Tibial artery (tissue), 4 donors: ENCODE measurements at regions not wholly inside any gene's neighbourhood (a gene's known extent, or its start where the extent isn't known, plus 50 kb on each side); places are given as distances from the start of the nearest gene placed in this dataset.

ENCODE experiments used
- DNase-seq, 2 donors: peaks; one replicate each; pipeline ENCODE4 v3.0.0-alpha.2; 2019
- H3K27ac ChIP-seq, 2 donors: fragments of 200-600 bp; sonication (generic) in 1 of 2; 1 replicate in 1 of 2; 2 replicates in 1 of 2; pipeline ENCODE4 v1.5.1; 2018 to 2019; ENCODE audit warnings: mild to moderate bottlenecking in 1 of 2
- H3K27me3 ChIP-seq, 2 donors: fragments of 200-600 bp; sonication (generic) in 1 of 2; one replicate each; pipeline versions ENCODE4 v1.5.1 to v1.6.0; 2016 to 2019
- H3K36me3 ChIP-seq, 3 donors: fragments of 200-600 bp; sonication (generic) in 2 of 3; one replicate each; pipeline ENCODE4 v1.5.1; 2016 to 2019; ENCODE audit warnings: mild to moderate bottlenecking in 2 of 3
- H3K4me1 ChIP-seq, 4 donors: fragments of 200-600 bp; sonication (generic) in 2 of 4; 1 replicate in 3 of 4; 2 replicates in 1 of 4; pipeline ENCODE4 v1.5.1; 2016 to 2019
- H3K4me3 ChIP-seq, 2 donors: fragments of 200-600 bp; sonication (generic) in 1 of 2; 1 replicate in 1 of 2; 2 replicates in 1 of 2; pipeline ENCODE4 v1.5.1; 2018 to 2019; ENCODE audit warnings: mild to moderate bottlenecking in 2 of 2
- H3K9me3 ChIP-seq, 3 donors: fragments of 200-600 bp; sonication (generic) in 1 of 3; one replicate each; pipeline ENCODE4 v1.5.1; 2016 to 2019
- CTCF ChIP-seq, 2 experiments: fragments of 200-600 bp in 1 of 2; fragments of 450-650 bp in 1 of 2; IDR thresholded peaks; one replicate each; pipeline ENCODE4 v1.5.1; 2017 to 2019; ENCODE audit warnings: antibody characterized with exemption in 2 of 2, mild to moderate bottlenecking in 1 of 2, moderate library complexity in 1 of 2
- intact Hi-C: fragments of 100-400 bp; cut with DNase I; formaldehyde crosslinking; loops from one replicate; pipeline ENCODE4 v1.15.0; 2023; ENCODE audit warnings: low total_unique reads

DNA sequence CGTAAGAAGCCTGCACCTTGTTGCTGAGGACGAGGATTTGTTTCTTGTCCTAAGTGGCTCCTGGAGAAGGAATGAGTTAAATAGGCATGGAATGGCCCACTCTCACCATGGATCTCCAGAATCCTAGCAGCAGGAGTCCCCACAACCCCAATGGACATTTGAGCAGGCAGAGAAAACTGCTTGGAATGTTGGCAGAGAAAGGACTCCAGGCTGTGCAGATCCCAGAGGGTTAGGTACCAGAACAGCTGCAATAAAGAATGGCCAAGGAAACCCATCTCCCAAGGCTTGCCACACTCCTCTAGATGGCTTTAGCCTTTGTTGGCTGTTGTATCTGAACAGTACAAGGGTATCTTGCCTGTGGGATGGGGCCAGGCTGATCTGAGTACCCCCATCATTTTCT is 1415.7 kb upstream of the ADGRB3 start:
- no peak for DNase-seq
- no peak overlapping the region for H3K27ac ChIP-seq
- no peaks in the 10 kb centered on the region for H3K36me3 ChIP-seq
- no peaks in the 10 kb centered on the region for H3K4me1 ChIP-seq
- no peak overlapping the region for H3K4me3 ChIP-seq
- H3K27me3 ChIP-seq, result no peaks in the 10 kb centered on the region
- no peaks in the 10 kb centered on the region for H3K9me3 ChIP-seq
- intact Hi-C loops, result no loop called here
- no peak for TF ChIP-seq CTCF (IDR thresholded peaks at IDR 0.05)

DNA sequence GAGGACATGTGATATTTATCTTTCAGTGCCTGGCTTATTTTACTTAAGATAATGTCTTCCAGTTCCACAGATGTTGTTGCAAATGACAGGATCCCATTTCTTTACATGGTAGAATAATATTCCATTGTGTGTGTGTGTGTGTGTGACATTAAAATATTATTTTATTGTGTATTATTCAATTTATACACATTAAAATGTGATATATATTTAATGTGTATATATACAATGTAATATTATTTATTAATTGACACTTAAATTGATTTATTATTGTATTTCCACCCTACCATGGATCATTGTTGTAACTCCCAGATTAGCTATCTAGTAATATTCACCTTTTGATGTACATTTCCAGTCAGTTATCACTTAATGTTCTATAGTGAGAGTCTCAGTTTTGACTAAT is 1422.5 kb upstream of the ADGRB3 start:
- no peak for TF ChIP-seq CTCF (IDR thresholded peaks at IDR 0.05)
- H3K4me3 ChIP-seq, result no peak overlapping the region
- no peaks in the 10 kb centered on the region for H3K4me1 ChIP-seq
- no peaks in the 10 kb centered on the region for H3K27me3 ChIP-seq
- no peaks in the 10 kb centered on the region for H3K9me3 ChIP-seq
- DNase-seq, result no peak
- no peaks in the 10 kb centered on the region for H3K36me3 ChIP-seq
- intact Hi-C loops, result no loop called here
- no peak overlapping the region for H3K27ac ChIP-seq

DNA sequence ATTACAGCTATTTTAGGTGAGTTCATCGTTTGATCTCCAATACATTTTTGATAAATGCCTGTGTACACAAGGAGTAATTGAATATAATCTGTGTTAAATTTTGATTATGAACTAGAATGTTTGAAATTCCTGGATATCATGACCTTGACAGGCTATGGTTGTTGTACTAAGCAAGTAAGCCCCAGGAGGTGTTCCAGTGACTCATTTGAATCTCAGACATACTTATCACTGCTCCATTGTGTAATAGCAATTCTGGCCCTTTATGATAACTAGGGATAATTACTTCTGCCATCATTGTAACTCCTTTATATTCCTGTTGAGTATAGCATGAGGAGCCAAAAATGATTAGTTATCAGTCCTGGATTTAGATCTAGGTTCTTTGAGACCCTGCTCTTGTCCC is 1424.6 kb upstream of the ADGRB3 start:
- Histone ChIP-seq H3K27me3 (no peaks in the 10 kb centered on the region), H3K36me3 (no peaks in the 10 kb centered on the region), H3K9me3 (no peaks in the 10 kb centered on the region), H3K4me3 (no peak overlapping the region), H3K4me1 (no peaks in the 10 kb centered on the region), H3K27ac (no peak overlapping the region)
- intact Hi-C loops, result no loop called here
- TF ChIP-seq CTCF (IDR thresholded peaks at IDR 0.05), result no peak
- no peak for DNase-seq

DNA sequence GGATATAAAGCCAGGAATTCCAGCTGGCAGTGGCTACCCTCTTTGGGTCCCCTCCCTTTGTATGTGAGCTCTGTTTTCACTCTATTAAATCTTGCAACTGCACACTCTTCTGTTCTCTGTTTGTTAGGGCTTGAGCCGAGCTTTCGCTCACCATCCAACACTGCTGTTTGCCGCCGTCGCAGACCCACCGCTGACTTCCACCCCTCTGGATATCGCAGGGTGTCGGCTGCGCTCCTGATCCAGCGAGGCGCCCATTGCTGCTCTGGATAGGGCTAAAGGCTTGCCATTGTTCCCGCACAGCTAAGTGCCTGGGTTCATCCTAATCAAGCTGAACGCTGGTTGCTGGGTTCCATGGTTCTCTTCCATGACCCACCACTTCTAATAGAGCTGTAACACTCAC is 1433.5 kb upstream of the ADGRB3 start:
- Histone ChIP-seq H3K27ac (no peak overlapping the region), H3K36me3 (no peaks in the 10 kb centered on the region), H3K4me3 (no peak overlapping the region), H3K4me1 (no peaks in the 10 kb centered on the region), H3K27me3 (no peaks in the 10 kb centered on the region), H3K9me3 (peaks cover 0 to 3% (median 0%) of the 10 kb centered on the region in 3 donors)
- intact Hi-C loops, result no loop called here
- no peak for DNase-seq
- TF ChIP-seq CTCF (IDR thresholded peaks at IDR 0.05), result no peak

- Histone ChIP-seq H3K4me1 (no peaks in the 10 kb centered on the region), H3K4me3 (no peak overlapping the region), H3K9me3 (peaks cover 0 to 3% (median 0%) of the 10 kb centered on the region in 3 donors), H3K36me3 (no peaks in the 10 kb centered on the region), H3K27ac (no peak overlapping the region), H3K27me3 (no peaks in the 10 kb centered on the region)
- no peak for DNase-seq
- no peak for TF ChIP-seq CTCF (IDR thresholded peaks at IDR 0.05)
- intact Hi-C loops, result no loop called here
Measured at GRCh38 chr6:67200626-67201403, 1434.3 kb upstream of the ADGRB3 start.
